ENCODE measurements at regions not wholly inside any gene's neighbourhood (a gene's known extent, or its start where the extent isn't known, plus 50 kb on each side); places are given as distances from the start of the nearest gene placed in this dataset.

- DNase-seq (ENCODE audit: low spot score), result no peak
- intact Hi-C loops (cut with micrococcal nuclease), result no loop called here
- H3K27me3 Mint-ChIP-seq (ENCODE audit: low read depth), result no peaks in the 10 kb centered on the region
- H3K27ac Mint-ChIP-seq, result no peak overlapping the region
- no peak overlapping the region for H3K4me3 Mint-ChIP-seq (ENCODE audit: low read depth)
- H3K9me3 Mint-ChIP-seq, result peaks cover 42% of the 10 kb centered on the region
- H3K4me1 Mint-ChIP-seq (ENCODE audit: low read depth), result no peaks in the 10 kb centered on the region
- no peaks in the 10 kb centered on the region for H3K36me3 Mint-ChIP-seq (ENCODE audit: low read depth)
Measured at GRCh38 chr16:60564588-60564987, 1471.7 kb downstream of the CDH8 start.

GRCh38 chr16:60563166-60563565 is 1473.1 kb downstream of the CDH8 start:
- Mint-ChIP-seq H3K27me3 (ENCODE audit: low read depth) (no peaks in the 10 kb centered on the region), H3K27ac (no peak overlapping the region), H3K36me3 (ENCODE audit: low read depth) (no peaks in the 10 kb centered on the region), H3K4me3 (ENCODE audit: low read depth) (no peak overlapping the region), H3K9me3 (peaks cover 34% of the 10 kb centered on the region), H3K4me1 (ENCODE audit: low read depth) (no peaks in the 10 kb centered on the region)
- DNase-seq (ENCODE audit: low spot score), result no peak
- intact Hi-C loops (cut with micrococcal nuclease), result no loop called here

DNA sequence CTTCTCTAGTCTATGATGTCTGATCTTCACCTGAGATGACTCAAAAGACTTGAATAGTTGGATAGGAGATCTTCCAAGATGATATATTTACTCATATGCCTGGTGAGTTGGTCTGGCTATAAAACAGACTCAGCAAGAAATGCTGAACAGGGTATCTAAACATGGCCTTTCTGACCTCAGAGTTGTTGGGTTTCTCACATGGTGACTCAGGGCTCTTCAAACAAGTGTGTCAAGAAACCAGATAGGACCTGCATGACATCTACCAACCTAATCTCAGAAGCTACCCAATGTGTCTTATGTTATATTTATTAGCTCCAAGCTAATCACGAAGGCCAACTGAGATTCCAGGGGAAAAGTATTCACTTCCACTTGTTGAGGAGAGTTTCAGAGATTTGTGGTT is 1477.3 kb downstream of the CDH8 start:
- H3K9me3 Mint-ChIP-seq, result peaks cover 45% of the 10 kb centered on the region
- no peak overlapping the region for H3K4me3 Mint-ChIP-seq (ENCODE audit: low read depth)
- DNase-seq (ENCODE audit: low spot score), result no peak
- no peaks in the 10 kb centered on the region for H3K4me1 Mint-ChIP-seq (ENCODE audit: low read depth)
- no peaks in the 10 kb centered on the region for H3K27me3 Mint-ChIP-seq (ENCODE audit: low read depth)
- H3K27ac Mint-ChIP-seq, result no peak overlapping the region
- no peaks in the 10 kb centered on the region for H3K36me3 Mint-ChIP-seq (ENCODE audit: low read depth)
- intact Hi-C loops (cut with micrococcal nuclease), result no loop called here

DNA sequence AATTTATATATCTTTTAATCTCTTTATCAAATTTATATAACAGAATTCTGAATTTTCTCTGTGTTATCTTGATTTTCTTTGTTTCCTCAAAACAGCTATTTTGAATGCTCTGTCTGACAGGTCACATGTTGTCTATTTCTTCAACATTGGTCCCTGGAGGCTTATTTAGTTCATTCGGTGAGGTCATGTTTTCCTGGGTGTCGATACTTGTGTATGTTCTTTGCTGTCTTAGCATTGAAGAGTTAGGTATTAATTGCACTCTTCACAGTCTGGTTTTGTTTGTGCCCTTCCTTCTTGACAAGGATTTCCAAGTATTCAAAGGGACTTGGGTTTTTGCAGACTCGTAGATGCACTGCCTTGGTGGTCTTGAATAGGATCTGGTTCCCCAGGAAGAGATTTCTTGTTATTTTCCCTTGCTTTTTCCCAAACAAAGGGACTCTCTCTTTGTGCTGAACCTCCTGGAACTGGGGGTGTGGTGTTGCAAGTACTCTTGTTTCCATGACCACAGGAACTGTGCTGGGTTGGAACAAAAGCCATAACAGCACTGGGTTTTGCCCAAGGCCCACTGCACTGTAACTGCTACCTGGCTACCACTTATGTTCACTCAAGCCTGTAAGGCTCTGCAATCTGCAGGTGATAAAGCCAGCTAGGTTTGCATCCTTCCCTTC is 1483.0 kb downstream of the CDH8 start:
- Mint-ChIP-seq H3K27ac (no peak overlapping the region), H3K27me3 (ENCODE audit: low read depth) (no peaks in the 10 kb centered on the region), H3K9me3 (peaks cover 57% of the 10 kb centered on the region), H3K36me3 (ENCODE audit: low read depth) (no peaks in the 10 kb centered on the region), H3K4me1 (ENCODE audit: low read depth) (no peaks in the 10 kb centered on the region), H3K4me3 (ENCODE audit: low read depth) (no peak overlapping the region)
- no peak for DNase-seq (ENCODE audit: low spot score)
- intact Hi-C loops (cut with micrococcal nuclease), result no loop called here

GRCh38 chr16:60541535-60541934 is 1494.7 kb downstream of the CDH8 start:
- intact Hi-C loops (cut with micrococcal nuclease), result no loop called here

DNA sequence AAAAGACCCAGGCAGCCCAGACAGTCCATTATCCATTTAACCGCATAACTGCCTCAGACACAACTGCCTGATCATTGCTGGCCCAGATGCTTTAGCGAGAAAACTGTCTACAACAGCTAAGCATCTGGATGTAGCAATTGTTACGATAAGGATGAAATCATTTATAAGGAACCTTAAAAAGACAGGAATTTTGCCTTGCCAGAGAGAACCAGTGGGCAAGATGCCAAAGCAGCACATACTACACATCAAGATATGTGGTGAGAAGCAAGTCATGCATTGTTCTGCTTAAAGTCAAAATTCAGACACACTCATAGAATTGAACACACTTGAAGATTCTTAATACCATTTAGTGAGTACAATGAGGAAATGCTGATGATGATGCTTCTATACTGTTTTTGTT is 1525.3 kb downstream of the CDH8 start:
- no peaks in the 10 kb centered on the region for H3K36me3 Mint-ChIP-seq (ENCODE audit: low read depth)
- peaks cover 57% of the 10 kb centered on the region for H3K9me3 Mint-ChIP-seq
- DNase-seq (ENCODE audit: low spot score), result no peak
- no peak overlapping the region for H3K27ac Mint-ChIP-seq
- no peaks in the 10 kb centered on the region for H3K4me1 Mint-ChIP-seq (ENCODE audit: low read depth)
- intact Hi-C loops (cut with micrococcal nuclease), result no loop called here
- no peak overlapping the region for H3K4me3 Mint-ChIP-seq (ENCODE audit: low read depth)
- no peaks in the 10 kb centered on the region for H3K27me3 Mint-ChIP-seq (ENCODE audit: low read depth)

More at GRCh38 chr16:60541535-60541934, 1494.7 kb downstream of the CDH8 start:
- Mint-ChIP-seq H3K27me3 (ENCODE audit: low read depth) (no peaks in the 10 kb centered on the region), H3K27ac (no peak overlapping the region), H3K9me3 (peaks cover 50% of the 10 kb centered on the region), H3K4me1 (ENCODE audit: low read depth) (no peaks in the 10 kb centered on the region), H3K36me3 (ENCODE audit: low read depth) (no peaks in the 10 kb centered on the region), H3K4me3 (ENCODE audit: low read depth) (no peak overlapping the region)
- no peak for DNase-seq (ENCODE audit: low spot score)

DNA sequence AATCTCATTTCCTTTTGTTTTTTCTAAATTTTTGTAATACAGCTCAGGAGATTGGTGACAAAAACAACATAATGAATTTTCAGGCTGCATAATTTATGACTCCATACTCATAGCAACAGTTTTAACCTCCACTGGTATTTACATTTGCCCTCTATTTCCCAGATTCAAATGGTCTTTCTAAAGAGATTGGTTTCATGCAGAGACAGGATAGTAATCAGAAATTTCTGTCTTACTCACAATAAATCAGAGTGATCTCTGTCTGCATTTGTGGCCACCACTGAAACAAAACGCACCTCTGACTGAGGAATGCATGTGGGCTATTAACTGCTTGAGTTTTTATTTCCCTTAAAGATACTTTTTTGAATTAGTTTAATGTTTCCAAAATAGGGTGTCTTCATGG is 1526.0 kb downstream of the CDH8 start:
- Mint-ChIP-seq H3K27ac (no peak overlapping the region), H3K27me3 (ENCODE audit: low read depth) (no peaks in the 10 kb centered on the region), H3K9me3 (peaks cover 56% of the 10 kb centered on the region), H3K4me1 (ENCODE audit: low read depth) (no peaks in the 10 kb centered on the region), H3K4me3 (ENCODE audit: low read depth) (no peak overlapping the region), H3K36me3 (ENCODE audit: low read depth) (no peaks in the 10 kb centered on the region)
- intact Hi-C loops (cut with micrococcal nuclease), result no loop called here
- no peak for DNase-seq (ENCODE audit: low spot score)

- Mint-ChIP-seq H3K27me3 (ENCODE audit: low read depth) (no peaks in the 10 kb centered on the region), H3K4me1 (ENCODE audit: low read depth) (no peaks in the 10 kb centered on the region), H3K36me3 (ENCODE audit: low read depth) (no peaks in the 10 kb centered on the region), H3K9me3 (peaks cover 22% of the 10 kb centered on the region), H3K4me3 (ENCODE audit: low read depth) (no peak overlapping the region), H3K27ac (no peak overlapping the region)
- intact Hi-C loops (cut with micrococcal nuclease), result no loop called here
- DNase-seq (ENCODE audit: low spot score), result no peak
Measured at GRCh38 chr16:60491273-60491672, 1545.0 kb downstream of the CDH8 start.

GRCh38 chr16:60485872-60486489 is 1550.3 kb downstream of the CDH8 start:
- Mint-ChIP-seq H3K27me3 (ENCODE audit: low read depth) (no peaks in the 10 kb centered on the region), H3K27ac (no peak overlapping the region), H3K9me3 (peaks cover 33% of the 10 kb centered on the region), H3K4me3 (ENCODE audit: low read depth) (no peak overlapping the region), H3K4me1 (ENCODE audit: low read depth) (no peaks in the 10 kb centered on the region), H3K36me3 (ENCODE audit: low read depth) (no peaks in the 10 kb centered on the region)
- DNase-seq (ENCODE audit: low spot score), result no peak
- intact Hi-C loops (cut with micrococcal nuclease), result no loop called here

DNA sequence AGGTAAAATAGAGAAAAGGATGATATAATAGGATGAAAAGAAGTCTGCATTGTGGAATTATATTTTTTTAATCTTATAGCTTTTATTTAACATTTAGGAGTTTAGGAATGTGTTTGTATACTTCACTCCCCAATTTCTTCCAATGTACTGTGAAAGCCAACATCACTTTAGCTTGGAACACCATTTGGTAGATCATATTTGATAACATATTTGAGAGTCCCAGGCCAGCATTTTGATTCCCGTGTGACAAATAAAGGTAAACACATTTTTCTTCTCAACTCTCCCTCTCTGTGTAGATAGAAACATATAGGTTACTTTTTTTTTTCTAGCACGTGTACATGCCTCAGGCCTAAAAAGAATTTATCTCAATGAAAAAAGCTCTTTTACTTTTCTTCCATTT is 1551.3 kb downstream of the CDH8 start:
- H3K4me1 Mint-ChIP-seq (ENCODE audit: low read depth), result no peaks in the 10 kb centered on the region
- peaks cover 33% of the 10 kb centered on the region for H3K9me3 Mint-ChIP-seq
- no peaks in the 10 kb centered on the region for H3K36me3 Mint-ChIP-seq (ENCODE audit: low read depth)
- intact Hi-C loops (cut with micrococcal nuclease), result no loop called here
- no peaks in the 10 kb centered on the region for H3K27me3 Mint-ChIP-seq (ENCODE audit: low read depth)
- no peak overlapping the region for H3K27ac Mint-ChIP-seq
- no peak overlapping the region for H3K4me3 Mint-ChIP-seq (ENCODE audit: low read depth)
- no peak for DNase-seq (ENCODE audit: low spot score)

DNA sequence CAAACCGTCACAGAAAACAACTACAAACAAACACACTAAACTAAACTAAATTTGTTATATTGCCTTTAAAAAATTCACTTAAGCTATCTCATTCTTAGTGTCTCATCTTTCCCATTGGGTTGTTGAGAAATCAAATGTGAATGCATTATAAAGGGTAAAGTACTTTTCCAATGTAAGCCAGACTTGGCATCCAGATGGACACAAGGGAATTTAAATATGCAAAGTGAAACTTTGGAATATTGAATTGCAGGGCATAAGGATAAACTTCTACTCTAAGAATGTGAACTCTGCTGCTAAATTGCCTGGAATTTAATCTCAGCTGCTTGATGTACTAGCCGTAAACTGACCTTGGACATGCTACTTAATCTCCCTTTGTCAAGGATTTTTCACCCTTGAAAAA is 1554.6 kb downstream of the CDH8 start:
- intact Hi-C loops (cut with micrococcal nuclease), result no loop called here
- H3K4me1 Mint-ChIP-seq (ENCODE audit: low read depth), result no peaks in the 10 kb centered on the region
- no peak for DNase-seq (ENCODE audit: low spot score)
- H3K9me3 Mint-ChIP-seq, result peaks cover 30% of the 10 kb centered on the region
- H3K36me3 Mint-ChIP-seq (ENCODE audit: low read depth), result no peaks in the 10 kb centered on the region
- H3K27ac Mint-ChIP-seq, result no peak overlapping the region
- H3K27me3 Mint-ChIP-seq (ENCODE audit: low read depth), result no peaks in the 10 kb centered on the region
- no peak overlapping the region for H3K4me3 Mint-ChIP-seq (ENCODE audit: low read depth)

GRCh38 chr16:60478810-60479209 is 1557.4 kb downstream of the CDH8 start:
- H3K9me3 Mint-ChIP-seq, result peaks cover 30% of the 10 kb centered on the region
- no peaks in the 10 kb centered on the region for H3K27me3 Mint-ChIP-seq (ENCODE audit: low read depth)
- no peaks in the 10 kb centered on the region for H3K4me1 Mint-ChIP-seq (ENCODE audit: low read depth)
- no peak overlapping the region for H3K27ac Mint-ChIP-seq
- no peak for DNase-seq (ENCODE audit: low spot score)
- intact Hi-C loops (cut with micrococcal nuclease), result no loop called here
- H3K4me3 Mint-ChIP-seq (ENCODE audit: low read depth), result no peak overlapping the region
- no peaks in the 10 kb centered on the region for H3K36me3 Mint-ChIP-seq (ENCODE audit: low read depth)

GRCh38 chr16:60463986-60464385 is 1572.3 kb downstream of the CDH8 start:
- H3K9me3 Mint-ChIP-seq, result peaks cover 38% of the 10 kb centered on the region
- H3K27ac Mint-ChIP-seq, result no peak overlapping the region
- no peaks in the 10 kb centered on the region for H3K4me1 Mint-ChIP-seq (ENCODE audit: low read depth)
- no peak overlapping the region for H3K4me3 Mint-ChIP-seq (ENCODE audit: low read depth)
- intact Hi-C loops (cut with micrococcal nuclease), result no loop called here
- no peak for DNase-seq (ENCODE audit: low spot score)
- H3K36me3 Mint-ChIP-seq (ENCODE audit: low read depth), result no peaks in the 10 kb centered on the region
- no peaks in the 10 kb centered on the region for H3K27me3 Mint-ChIP-seq (ENCODE audit: low read depth)
